Mucosa of descending colon (tissue), 3 donors: ENCODE measurements at regions not wholly inside any gene's neighbourhood (a gene's known extent, or its start where the extent isn't known, plus 50 kb on each side); places are given as distances from the start of the nearest gene placed in this dataset.

Experiments used
- ATAC-seq: fragments of 200-7000 bp; cut with Tn5 transposase; one replicate; pipeline ENCODE4 v1.9.1; 2020; ENCODE audit warnings: mild to moderate bottlenecking, moderate library complexity
- DNase-seq, 3 donors: peaks; one replicate each; pipeline ENCODE4 v3.0.0-alpha.2; 2020
- H3K36me3 ChIP-seq: fragments of 200-600 bp; one replicate; pipeline ENCODE4 v1.8.0; 2021; ENCODE audit warnings: low read depth, mild to moderate bottlenecking
- H3K4me1 ChIP-seq: fragments of 200-600 bp; one replicate; pipeline ENCODE4 v1.8.0; 2021; ENCODE audit warnings: low read depth, mild to moderate bottlenecking
- H3K4me3 ChIP-seq: fragments of 200-600 bp; one replicate; pipeline ENCODE4 v1.8.0; 2021; ENCODE audit warnings: mild to moderate bottlenecking
- H3K9me3 ChIP-seq: fragments of 200-600 bp; one replicate; pipeline ENCODE4 v1.8.0; 2021; ENCODE audit warnings: mild to moderate bottlenecking
- CTCF ChIP-seq: fragments of 200-600 bp; IDR thresholded peaks from one replicate; pipeline ENCODE4 v1.8.0; 2022; ENCODE audit warnings: antibody characterized with exemption, mild to moderate bottlenecking
- intact Hi-C, 2 donors: fragments of 100-400 bp; cut with DNase I in 1 of 2; cut with micrococcal nuclease in 1 of 2; formaldehyde crosslinking; loops; one replicate each; pipeline versions ENCODE4 v1.11.0 to v1.11.1; 2022; cut with DNase I, micrococcal nuclease
- donor health status: DM: no; HTN: no; CAD: no; lungs with moderate emphysema.
- donor health status: DM: no; HTN: no; CAD: no.
- donor health status: DM: no; HTN: yes; CAD: no.

GRCh38 chr12:24099576-24099975 is 150.1 kb upstream of the SOX5 start:
- ATAC-seq (no peak), DNase-seq (no peak)
- H3K4me3 ChIP-seq = no peak overlapping the region
- no peaks in the 10 kb centered on the region for H3K4me1 ChIP-seq
- no peaks in the 10 kb centered on the region for H3K9me3 ChIP-seq
- TF ChIP-seq CTCF = no peak
- intact Hi-C loops = no loop called here
- H3K36me3 ChIP-seq = no peaks in the 10 kb centered on the region

- intact Hi-C loops = no loop called here
- Histone ChIP-seq H3K4me3 (no peak overlapping the region), H3K36me3 (no peaks in the 10 kb centered on the region), H3K4me1 (no peaks in the 10 kb centered on the region), H3K9me3 (no peaks in the 10 kb centered on the region)
- DNase-seq = no peak
- ATAC-seq = no peak
- no peak for TF ChIP-seq CTCF
Measured at GRCh38 chr12:24095245-24095644, 145.8 kb upstream of the SOX5 start.

GRCh38 chr12:24089510-24089890 is 140.0 kb upstream of the SOX5 start:
- DNase-seq = no peak
- Histone ChIP-seq H3K36me3 (no peaks in the 10 kb centered on the region), H3K4me3 (no peak overlapping the region), H3K9me3 (no peaks in the 10 kb centered on the region), H3K4me1 (no peaks in the 10 kb centered on the region)
- no peak for TF ChIP-seq CTCF
- intact Hi-C loops = no loop called here
- no peak for ATAC-seq

- no peak for TF ChIP-seq CTCF
- Histone ChIP-seq H3K9me3 (no peaks in the 10 kb centered on the region), H3K4me1 (no peaks in the 10 kb centered on the region), H3K36me3 (no peaks in the 10 kb centered on the region), H3K4me3 (no peak overlapping the region)
- DNase-seq = no peak
- ATAC-seq = no peak
- intact Hi-C loops = no loop called here
Measured at GRCh38 chr12:24088751-24089509, 139.5 kb upstream of the SOX5 start.

- Histone ChIP-seq H3K4me1 (no peaks in the 10 kb centered on the region), H3K9me3 (no peaks in the 10 kb centered on the region), H3K4me3 (no peak overlapping the region), H3K36me3 (no peaks in the 10 kb centered on the region)
- ATAC-seq = no peak
- DNase-seq = no peak
- TF ChIP-seq CTCF = no peak
- intact Hi-C loops = no loop called here
Measured at GRCh38 chr12:24087294-24087693, 137.8 kb upstream of the SOX5 start.

- Histone ChIP-seq H3K4me3 (no peak overlapping the region), H3K36me3 (no peaks in the 10 kb centered on the region), H3K4me1 (no peaks in the 10 kb centered on the region), H3K9me3 (no peaks in the 10 kb centered on the region)
- DNase-seq (no peak), ATAC-seq (no peak)
- intact Hi-C loops = no loop called here
- no peak for TF ChIP-seq CTCF
Measured at GRCh38 chr12:24084800-24085199, 135.3 kb upstream of the SOX5 start.
